Testis (tissue), 2 donors: ENCODE measurements at regions not wholly inside any gene's neighbourhood (a gene's known extent, or its start where the extent isn't known, plus 50 kb on each side); places are given as distances from the start of the nearest gene placed in this dataset.

Source experiments
- POLR2A ChIP-seq: fragments of 450-650 bp; IDR thresholded peaks from one replicate; pipeline ENCODE4 v1.6.1; 2017; ENCODE audit warnings: antibody characterized with exemption, mild to moderate bottlenecking, moderate library complexity
- TF ChIP-seq, protein P1 (sequence below), 3 experiments: fragments of 450-650 bp in 2 of 3; fragments of 200-600 bp in 1 of 3; sonication (generic) in 1 of 3; IDR thresholded peaks; one replicate each; pipeline ENCODE4 v1.5.1; 2016 to 2019; ENCODE audit warnings: antibody characterized with exemption in 3 of 3, mild to moderate bottlenecking in 2 of 3, moderate library complexity in 1 of 3

DNA sequence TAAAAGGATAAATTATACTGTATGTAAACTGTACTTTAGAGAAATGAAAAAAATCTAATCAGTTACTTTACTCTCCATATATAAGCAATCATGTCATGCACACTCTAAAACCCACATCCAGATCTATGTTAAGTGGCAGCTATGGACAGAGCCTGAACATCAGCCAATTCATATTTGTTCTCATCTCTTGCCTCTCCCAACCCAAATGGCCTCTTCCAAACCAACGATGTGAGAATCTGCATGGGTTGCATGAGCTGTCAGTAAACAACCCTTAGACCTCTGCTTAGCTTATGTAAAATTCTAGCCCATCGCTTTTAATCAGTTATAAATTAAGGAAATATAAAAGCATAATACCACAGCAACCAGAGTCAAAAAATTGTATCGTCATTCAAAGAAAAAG lies 288.7 kb upstream of the INTU start:
- TF ChIP-seq, protein P1, sequence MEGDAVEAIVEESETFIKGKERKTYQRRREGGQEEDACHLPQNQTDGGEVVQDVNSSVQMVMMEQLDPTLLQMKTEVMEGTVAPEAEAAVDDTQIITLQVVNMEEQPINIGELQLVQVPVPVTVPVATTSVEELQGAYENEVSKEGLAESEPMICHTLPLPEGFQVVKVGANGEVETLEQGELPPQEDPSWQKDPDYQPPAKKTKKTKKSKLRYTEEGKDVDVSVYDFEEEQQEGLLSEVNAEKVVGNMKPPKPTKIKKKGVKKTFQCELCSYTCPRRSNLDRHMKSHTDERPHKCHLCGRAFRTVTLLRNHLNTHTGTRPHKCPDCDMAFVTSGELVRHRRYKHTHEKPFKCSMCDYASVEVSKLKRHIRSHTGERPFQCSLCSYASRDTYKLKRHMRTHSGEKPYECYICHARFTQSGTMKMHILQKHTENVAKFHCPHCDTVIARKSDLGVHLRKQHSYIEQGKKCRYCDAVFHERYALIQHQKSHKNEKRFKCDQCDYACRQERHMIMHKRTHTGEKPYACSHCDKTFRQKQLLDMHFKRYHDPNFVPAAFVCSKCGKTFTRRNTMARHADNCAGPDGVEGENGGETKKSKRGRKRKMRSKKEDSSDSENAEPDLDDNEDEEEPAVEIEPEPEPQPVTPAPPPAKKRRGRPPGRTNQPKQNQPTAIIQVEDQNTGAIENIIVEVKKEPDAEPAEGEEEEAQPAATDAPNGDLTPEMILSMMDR (IDR thresholded peaks at IDR 0.05), result no peak
- no peak for TF ChIP-seq POLR2A
